Gastroesophageal sphincter (tissue), 3 donors: ENCODE measurements at regions not wholly inside any gene's neighbourhood (a gene's known extent, or its start where the extent isn't known, plus 50 kb on each side); places are given as distances from the start of the nearest gene placed in this dataset.

Experiments used
- EP300 ChIP-seq: sonication (generic); formaldehyde crosslinking; IDR thresholded peaks from one replicate; pipeline ENCODE4 v1.6.1; 2017; ENCODE audit warnings: antibody characterized with exemption, mild to moderate bottlenecking
- POLR2A ChIP-seq, 2 donors: fragments of 450-650 bp; IDR thresholded peaks; one replicate each; pipeline ENCODE4 v1.6.1; 2017; ENCODE audit warnings: antibody characterized with exemption in 2 of 2, mild to moderate bottlenecking in 2 of 2, moderate library complexity in 1 of 2
- POLR2AphosphoS5 ChIP-seq: sonication (generic); formaldehyde crosslinking; IDR thresholded peaks from one replicate; pipeline ENCODE4 v1.6.1; 2017; ENCODE audit warnings: antibody characterized with exemption
- TF ChIP-seq, protein P1 (sequence below), 4 experiments: fragments of 200-600 bp in 2 of 4; fragments of 450-650 bp in 2 of 4; sonication (generic) in 1 of 4; IDR thresholded peaks; one replicate each; pipeline ENCODE4 v1.5.1; 2017 to 2019; ENCODE audit warnings: antibody characterized with exemption in 4 of 4, mild to moderate bottlenecking in 2 of 4, moderate library complexity in 2 of 4

DNA sequence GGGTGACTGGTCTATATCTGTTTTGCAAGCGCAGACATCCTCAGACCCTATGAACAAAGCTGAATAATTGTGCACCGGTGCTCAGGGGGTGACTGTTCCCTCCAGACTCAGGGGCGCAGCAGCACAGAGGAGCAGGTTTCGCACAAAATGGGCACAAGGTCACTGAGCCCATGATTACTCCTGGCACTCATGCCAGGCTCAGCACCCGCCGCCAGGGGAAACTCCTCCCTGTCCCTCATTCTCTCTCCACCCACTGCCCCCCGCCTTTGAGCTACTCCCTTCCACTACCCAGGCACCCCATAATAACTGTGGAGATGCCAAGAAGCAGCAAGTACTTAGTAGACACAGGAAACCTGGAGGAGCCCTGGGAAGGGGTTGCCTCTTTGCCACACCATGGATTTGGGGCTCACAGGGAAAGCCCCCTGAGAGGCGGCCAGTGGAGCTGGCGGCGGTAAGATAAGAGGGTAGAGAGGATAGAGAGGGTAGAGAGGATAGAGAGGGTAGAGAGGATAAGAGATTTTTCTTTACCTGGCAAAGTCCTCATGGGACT is 198.8 kb downstream of the CTTN start:
- TF ChIP-seq, protein P1, sequence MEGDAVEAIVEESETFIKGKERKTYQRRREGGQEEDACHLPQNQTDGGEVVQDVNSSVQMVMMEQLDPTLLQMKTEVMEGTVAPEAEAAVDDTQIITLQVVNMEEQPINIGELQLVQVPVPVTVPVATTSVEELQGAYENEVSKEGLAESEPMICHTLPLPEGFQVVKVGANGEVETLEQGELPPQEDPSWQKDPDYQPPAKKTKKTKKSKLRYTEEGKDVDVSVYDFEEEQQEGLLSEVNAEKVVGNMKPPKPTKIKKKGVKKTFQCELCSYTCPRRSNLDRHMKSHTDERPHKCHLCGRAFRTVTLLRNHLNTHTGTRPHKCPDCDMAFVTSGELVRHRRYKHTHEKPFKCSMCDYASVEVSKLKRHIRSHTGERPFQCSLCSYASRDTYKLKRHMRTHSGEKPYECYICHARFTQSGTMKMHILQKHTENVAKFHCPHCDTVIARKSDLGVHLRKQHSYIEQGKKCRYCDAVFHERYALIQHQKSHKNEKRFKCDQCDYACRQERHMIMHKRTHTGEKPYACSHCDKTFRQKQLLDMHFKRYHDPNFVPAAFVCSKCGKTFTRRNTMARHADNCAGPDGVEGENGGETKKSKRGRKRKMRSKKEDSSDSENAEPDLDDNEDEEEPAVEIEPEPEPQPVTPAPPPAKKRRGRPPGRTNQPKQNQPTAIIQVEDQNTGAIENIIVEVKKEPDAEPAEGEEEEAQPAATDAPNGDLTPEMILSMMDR (IDR thresholded peaks at IDR 0.05) = no peak
- TF ChIP-seq POLR2A (IDR thresholded peaks at IDR 0.05) (no peak), POLR2AphosphoS5 (no peak), EP300 (no peak)
